Pancreas (tissue), 10 donors: ENCODE measurements at regions not wholly inside any gene's neighbourhood (a gene's known extent, or its start where the extent isn't known, plus 50 kb on each side); places are given as distances from the start of the nearest gene placed in this dataset.
A peak's percentile ranks its signal among the peaks of the same experiment; 100 is the strongest.
"Not testable (repeated sequence)": the region's sequence is repeated elsewhere in the genome, so short reads cannot be mapped to it uniquely, and the experiment has no call there.

Source experiments
- ATAC-seq, 4 donors: fragments of 200-7000 bp; cut with Tn5 transposase; one replicate each; pipeline versions ENCODE4 v1.8.0 to v1.9.1; 2020; ENCODE audit warnings: mild to moderate bottlenecking in 4 of 4, moderate library complexity in 4 of 4
- DNase-seq, 6 donors: peaks; one replicate each; pipeline ENCODE4 v3.0.0-alpha.2; 2020
- FAIRE-seq: peaks from 2 replicates; lab custom pipeline; 2012; peaks lifted over from hg19 to GRCh38; lab: Jason Lieb, UNC
- H3K27ac ChIP-seq, 4 donors: fragments of 200-600 bp; sonication (generic); 1 replicate in 3 of 4; 2 replicates in 1 of 4; pipeline versions ENCODE4 v1.5.0 to v1.8.0; 2020
- H3K27me3 ChIP-seq, 4 donors: fragments of 200-600 bp; one replicate each; pipeline ENCODE4 v1.8.0; 2021
- H3K36me3 ChIP-seq, 3 donors: fragments of 200-600 bp; sonication (generic) in 1 of 3; one replicate each; pipeline versions ENCODE4 v1.5.0 to v1.8.0; 2020 to 2021
- H3K4me1 ChIP-seq, 3 donors: fragments of 200-600 bp; one replicate each; pipeline ENCODE4 v1.8.0; 2021
- H3K4me3 ChIP-seq, 4 donors: fragments of 200-600 bp; sonication (generic) in 2 of 4; one replicate each; pipeline versions ENCODE4 v1.5.0 to v1.8.0; 2020 to 2021
- H3K9me3 ChIP-seq, 4 donors: fragments of 200-600 bp; one replicate each; pipeline ENCODE4 v1.8.0; 2021
- WGBS, 2 donors: extraction: QIAGEN DNeasy Blood & Tissue Kit; methylation state at CpG; one replicate each; pipeline ENCODE4 v1.1.7; 2013; 5-methylcytosine and 5-hydroxymethylcytosine counted together
- intact Hi-C, 3 donors: fragments of 100-400 bp; cut with DNase I; formaldehyde crosslinking; loops; one replicate each; pipeline versions ENCODE4 v1.11.1 to v1.14.2; 2022
- TF ChIP-seq, protein P1 (sequence below), 4 donors: fragments of 200-600 bp; sonication (generic) in 3 of 4; IDR thresholded peaks; one replicate each; pipeline versions ENCODE4 v1.5.0 to v1.8.0; 2021; ENCODE audit warnings: antibody characterized with exemption in 4 of 4
- donor health status: healthy with polysubstance abuse.
- donor health status: DM: no; HTN: no; CAD: no; lungs with moderate emphysema.
- donor health status: DM: no; HTN: no; CAD: no.
- donor health status: control.
- donor health status: control.
- donor health status: Bipolar disorder and iron deficiency.
- donor health status: DM: yes; HTN: yes; CAD: no.
- donor health status: DM: no; HTN: no; CAD: no.
- donor health status: DM: no; HTN: no; CAD: no.
- donor health status: DM: yes; HTN: yes; CAD: no.

- Histone ChIP-seq H3K27me3 (no peaks in the 10 kb centered on the region), H3K9me3 (no peaks in the 10 kb centered on the region), H3K27ac (no peak overlapping the region), H3K36me3 (no peaks in the 10 kb centered on the region), H3K4me1 (peaks cover 7 to 24% (median 16%) of the 10 kb centered on the region in 3 donors), H3K4me3 (no peak overlapping the region)
- intact Hi-C loops = no loop called here
- WGBS, 2 donors = 74% methylated on average over 4 of the region's 4 CpGs
- DNase-seq (no peak), ATAC-seq (no peak), FAIRE-seq (no peak)
- TF ChIP-seq, protein P1, sequence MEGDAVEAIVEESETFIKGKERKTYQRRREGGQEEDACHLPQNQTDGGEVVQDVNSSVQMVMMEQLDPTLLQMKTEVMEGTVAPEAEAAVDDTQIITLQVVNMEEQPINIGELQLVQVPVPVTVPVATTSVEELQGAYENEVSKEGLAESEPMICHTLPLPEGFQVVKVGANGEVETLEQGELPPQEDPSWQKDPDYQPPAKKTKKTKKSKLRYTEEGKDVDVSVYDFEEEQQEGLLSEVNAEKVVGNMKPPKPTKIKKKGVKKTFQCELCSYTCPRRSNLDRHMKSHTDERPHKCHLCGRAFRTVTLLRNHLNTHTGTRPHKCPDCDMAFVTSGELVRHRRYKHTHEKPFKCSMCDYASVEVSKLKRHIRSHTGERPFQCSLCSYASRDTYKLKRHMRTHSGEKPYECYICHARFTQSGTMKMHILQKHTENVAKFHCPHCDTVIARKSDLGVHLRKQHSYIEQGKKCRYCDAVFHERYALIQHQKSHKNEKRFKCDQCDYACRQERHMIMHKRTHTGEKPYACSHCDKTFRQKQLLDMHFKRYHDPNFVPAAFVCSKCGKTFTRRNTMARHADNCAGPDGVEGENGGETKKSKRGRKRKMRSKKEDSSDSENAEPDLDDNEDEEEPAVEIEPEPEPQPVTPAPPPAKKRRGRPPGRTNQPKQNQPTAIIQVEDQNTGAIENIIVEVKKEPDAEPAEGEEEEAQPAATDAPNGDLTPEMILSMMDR (IDR thresholded peaks at IDR 0.05) = no peak
Observed at GRCh38 chr20:53782612-53783246, 189.1 kb upstream of the ZNF217 start.

DNA sequence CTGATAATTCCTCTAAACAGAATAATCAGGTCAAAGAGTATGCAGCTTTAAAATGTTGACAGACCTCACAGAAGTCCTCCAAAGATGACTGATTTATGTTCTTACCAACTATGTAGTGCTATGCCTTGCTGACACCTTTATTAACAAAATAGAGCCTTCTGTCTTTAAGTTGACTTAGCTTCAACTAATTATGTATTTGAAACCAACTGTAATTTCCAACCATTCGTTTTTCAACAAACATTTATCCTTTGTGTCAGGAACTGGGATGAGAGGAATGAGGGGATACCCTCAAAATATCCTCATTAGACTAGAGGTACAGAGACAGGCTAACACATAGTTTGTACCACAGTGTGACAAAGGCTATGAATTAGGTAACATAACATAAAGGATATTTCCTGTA is 186.2 kb upstream of the ZNF217 start:
- H3K27me3 ChIP-seq = no peaks in the 10 kb centered on the region
- WGBS, 2 donors = 22 to 24% methylated on average over 1 of the region's 1 CpG
- no peak overlapping the region for H3K4me3 ChIP-seq
- intact Hi-C loops = no loop called here
- FAIRE-seq = no peak
- peaks cover 4 to 7% (median 7%) of the 10 kb centered on the region in 3 donors for H3K4me1 ChIP-seq
- H3K9me3 ChIP-seq = no peaks in the 10 kb centered on the region
- ATAC-seq = no peak
- TF ChIP-seq, protein P1 (IDR thresholded peaks at IDR 0.05) = no peak
- DNase-seq = no peak
- no peak overlapping the region for H3K27ac ChIP-seq
- H3K36me3 ChIP-seq = no peaks in the 10 kb centered on the region

DNA sequence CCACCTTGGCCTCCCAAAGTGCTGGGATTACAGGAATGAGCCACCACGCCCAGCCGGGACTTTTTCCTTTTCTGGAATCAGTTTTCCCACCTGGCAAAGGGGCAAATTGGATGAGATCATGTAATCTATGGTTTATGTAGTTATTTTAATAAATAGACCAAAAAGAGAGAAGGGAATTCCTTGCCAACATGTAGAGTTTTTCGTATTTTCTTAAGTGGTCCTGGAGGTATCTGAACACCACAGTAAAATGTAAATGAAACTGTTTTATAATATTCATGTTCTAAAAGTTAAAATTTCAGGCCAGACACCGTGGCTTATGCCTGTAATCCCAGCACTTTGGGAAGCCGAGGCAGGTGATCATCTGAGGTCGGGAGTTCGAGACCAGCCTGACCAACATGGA is 185.1 kb upstream of the ZNF217 start:
- Histone ChIP-seq H3K27me3 (no peaks in the 10 kb centered on the region), H3K9me3 (no peaks in the 10 kb centered on the region), H3K36me3 (no peaks in the 10 kb centered on the region), H3K4me3 (no peak overlapping the region), H3K27ac (peak overlapping the region in 3 of 4 donors; percentile 27 to 83 (median 80)), H3K4me1 (peaks cover 4 to 8% (median 7%) of the 10 kb centered on the region in 3 donors)
- DNase-seq (no peak), ATAC-seq (no peak), FAIRE-seq (no peak)
- intact Hi-C loops = no loop called here
- WGBS, 2 donors = 93 to 94% methylated on average over 7 of the region's 7 CpGs
- TF ChIP-seq, protein P1 (IDR thresholded peaks at IDR 0.05) = no peak

DNA sequence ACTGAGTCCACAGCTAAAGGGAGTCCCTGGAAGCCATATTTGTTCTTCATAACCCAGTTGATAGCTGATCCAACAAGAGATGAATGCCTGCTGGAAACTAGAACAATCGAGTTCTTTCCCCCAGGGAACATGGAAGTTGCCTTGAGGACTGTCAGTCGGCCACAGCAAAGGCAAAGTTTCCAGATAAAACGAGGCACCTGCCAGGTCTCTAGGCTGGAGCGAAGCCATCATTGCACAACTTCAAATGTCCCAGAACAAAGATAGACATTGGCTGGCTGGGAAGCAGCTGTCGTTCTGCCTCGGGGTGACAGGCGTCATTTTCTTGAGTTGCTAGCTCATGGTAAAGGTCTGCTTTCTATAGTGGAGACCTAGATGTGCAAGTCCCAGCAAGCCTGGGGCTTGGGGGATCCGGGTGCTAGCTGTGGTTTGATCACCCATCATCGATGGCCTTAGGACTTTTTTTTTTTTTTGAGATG is 184.4 kb upstream of the ZNF217 start:
- H3K4me3 ChIP-seq = no peak overlapping the region
- no peaks in the 10 kb centered on the region for H3K27me3 ChIP-seq
- DNase-seq (peak; percentile 62 to 88 (median 83)), FAIRE-seq (no peak), ATAC-seq (peak; percentile 88 to 97 (median 92))
- H3K9me3 ChIP-seq = no peaks in the 10 kb centered on the region
- TF ChIP-seq, protein P1 (IDR thresholded peaks at IDR 0.05) = no peak
- intact Hi-C loops = no loop called here
- peaks cover 4 to 11% (median 7%) of the 10 kb centered on the region in 3 donors for H3K4me1 ChIP-seq
- 26 to 27% methylated on average over 9 of the region's 9 CpGs for WGBS, 2 donors
- peak overlapping the region; percentile 27 to 83 (median 69) for H3K27ac ChIP-seq
- no peaks in the 10 kb centered on the region for H3K36me3 ChIP-seq

DNA sequence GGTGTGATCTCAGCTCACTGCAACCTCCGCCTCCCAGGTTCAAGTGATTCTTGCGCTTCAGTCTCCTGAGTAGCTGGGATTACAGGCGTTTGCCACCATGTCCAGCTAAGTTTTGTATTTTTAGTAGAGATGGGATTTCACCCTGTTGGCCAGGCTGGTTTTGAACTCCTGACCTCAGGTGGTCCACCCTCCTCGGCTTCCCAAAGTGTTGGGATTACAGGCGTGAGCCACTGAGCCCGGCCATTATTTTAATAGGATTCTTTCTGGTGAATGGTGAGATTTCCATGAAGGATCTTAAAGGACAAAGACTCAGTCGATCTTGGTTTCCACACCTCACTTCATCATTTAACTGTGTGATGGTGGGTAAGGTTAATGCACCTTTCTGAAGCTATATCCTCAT is 183.8 kb upstream of the ZNF217 start:
- WGBS, 2 donors = 91 to 94% methylated on average over 7 of the region's 7 CpGs
- DNase-seq, H3K9me3 ChIP-seq, H3K36me3 ChIP-seq, intact Hi-C loops, ATAC-seq, H3K27me3 ChIP-seq, H3K4me3 ChIP-seq, FAIRE-seq: not testable (repeated sequence)
- Histone ChIP-seq H3K27ac (peak overlapping the region in 3 of 4 donors; percentile 58 to 83 (median 80)), H3K4me1 (peaks cover 4 to 11% (median 7%) of the 10 kb centered on the region in 3 donors)
